Adrenal gland (tissue), 5 donors: ENCODE measurements at regions not wholly inside any gene's neighbourhood (a gene's known extent, or its start where the extent isn't known, plus 50 kb on each side); places are given as distances from the start of the nearest gene placed in this dataset.

Source experiments
- CTCF ChIP-seq, 6 experiments: fragments of 450-650 bp in 4 of 6; fragments of 200-600 bp in 2 of 6; sonication (generic) in 1 of 6; IDR thresholded peaks; 1 replicate in 5 of 6; 2 replicates in 1 of 6; pipeline versions ENCODE4 v1.5.1 to v1.8.0; 2016 to 2021; ENCODE audit warnings: antibody characterized with exemption in 6 of 6, mild to moderate bottlenecking in 2 of 6, moderate library complexity in 1 of 6
- POLR2A ChIP-seq, 2 donors: fragments of 450-650 bp; IDR thresholded peaks; one replicate each; pipeline ENCODE4 v1.6.1; 2017; ENCODE audit warnings: antibody characterized with exemption in 2 of 2, mild to moderate bottlenecking in 2 of 2, moderate library complexity in 1 of 2
- donor health status: DM: no; HTN: no; CAD: no.

GRCh38 chr3:23028294-23028693 lies 174.8 kb upstream of the UBE2E2 start:
- TF ChIP-seq CTCF (IDR thresholded peaks at IDR 0.05), result no peak
- no peak for TF ChIP-seq POLR2A (IDR thresholded peaks at IDR 0.05)
